HL-60 (cell line): ENCODE measurements at regions not wholly inside any gene's neighbourhood (a gene's known extent, or its start where the extent isn't known, plus 50 kb on each side); places are given as distances from the start of the nearest gene placed in this dataset.

Experiments
- DNase-seq, 2 experiments: peaks; one replicate each; pipeline ENCODE4 v3.0.0-alpha.2; 2010 to 2020; ENCODE audit warnings: low read depth in 1 of 2, low spot score in 1 of 2
- H3K27ac ChIP-seq: fragments of 250-450 bp; sonication (Bioruptor Pico); replicated peaks from 2 replicates; pipeline ENCODE4 v1.5.1; 2020; ENCODE audit warnings: mild to moderate bottlenecking, moderate library complexity
- H3K27me3 ChIP-seq: fragments of 250-450 bp; sonication (Bioruptor Pico); 2 replicates; pipeline ENCODE4 v1.5.1; 2021; ENCODE audit warnings: mild to moderate bottlenecking, moderate library complexity; ENCODE audit not compliant: insufficient read depth, poor library complexity, severe bottlenecking
- H3K4me3 ChIP-seq: replicated peaks from 2 replicates; pipeline ENCODE4 v1.5.1; 2011; ENCODE audit warnings: mild to moderate bottlenecking, control low read depth, low read length; ENCODE audit not compliant: insufficient read depth
- GABPA ChIP-seq: IDR thresholded peaks from 2 replicates; pipeline ENCODE4 v1.6.1; 2012; ENCODE audit warnings: low read depth
- POLR2AphosphoS5 ChIP-seq: IDR thresholded peaks from 2 replicates; pipeline ENCODE4 v1.6.1; 2012; ENCODE audit warnings: low read depth
- REST ChIP-seq: IDR thresholded peaks from 2 replicates; pipeline ENCODE4 v1.6.1; 2012; ENCODE audit warnings: low read depth; ENCODE audit not compliant: insufficient replicate concordance
- SPI1 ChIP-seq: IDR thresholded peaks from 2 replicates; pipeline ENCODE4 v1.6.1; 2012; ENCODE audit warnings: low read depth, mild to moderate bottlenecking, borderline replicate concordance
- TF ChIP-seq, protein P1 (sequence below): IDR thresholded peaks from one replicate; pipeline ENCODE4 v1.5.1; 2011; ENCODE audit warnings: low read length, control low read depth, inconsistent platforms; ENCODE audit not compliant: insufficient read depth

- no peak for DNase-seq
- Histone ChIP-seq H3K4me3 (no peak overlapping the region), H3K27ac (no peak overlapping the region), H3K27me3 (no peaks in the 10 kb centered on the region)
- TF ChIP-seq, protein P1, sequence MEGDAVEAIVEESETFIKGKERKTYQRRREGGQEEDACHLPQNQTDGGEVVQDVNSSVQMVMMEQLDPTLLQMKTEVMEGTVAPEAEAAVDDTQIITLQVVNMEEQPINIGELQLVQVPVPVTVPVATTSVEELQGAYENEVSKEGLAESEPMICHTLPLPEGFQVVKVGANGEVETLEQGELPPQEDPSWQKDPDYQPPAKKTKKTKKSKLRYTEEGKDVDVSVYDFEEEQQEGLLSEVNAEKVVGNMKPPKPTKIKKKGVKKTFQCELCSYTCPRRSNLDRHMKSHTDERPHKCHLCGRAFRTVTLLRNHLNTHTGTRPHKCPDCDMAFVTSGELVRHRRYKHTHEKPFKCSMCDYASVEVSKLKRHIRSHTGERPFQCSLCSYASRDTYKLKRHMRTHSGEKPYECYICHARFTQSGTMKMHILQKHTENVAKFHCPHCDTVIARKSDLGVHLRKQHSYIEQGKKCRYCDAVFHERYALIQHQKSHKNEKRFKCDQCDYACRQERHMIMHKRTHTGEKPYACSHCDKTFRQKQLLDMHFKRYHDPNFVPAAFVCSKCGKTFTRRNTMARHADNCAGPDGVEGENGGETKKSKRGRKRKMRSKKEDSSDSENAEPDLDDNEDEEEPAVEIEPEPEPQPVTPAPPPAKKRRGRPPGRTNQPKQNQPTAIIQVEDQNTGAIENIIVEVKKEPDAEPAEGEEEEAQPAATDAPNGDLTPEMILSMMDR: no peak
- TF ChIP-seq GABPA (no peak), REST (no peak), POLR2AphosphoS5 (no peak), SPI1 (no peak)
Observed at GRCh38 chr2:16081316-16082200, 141.2 kb downstream of the MYCN start.

DNA sequence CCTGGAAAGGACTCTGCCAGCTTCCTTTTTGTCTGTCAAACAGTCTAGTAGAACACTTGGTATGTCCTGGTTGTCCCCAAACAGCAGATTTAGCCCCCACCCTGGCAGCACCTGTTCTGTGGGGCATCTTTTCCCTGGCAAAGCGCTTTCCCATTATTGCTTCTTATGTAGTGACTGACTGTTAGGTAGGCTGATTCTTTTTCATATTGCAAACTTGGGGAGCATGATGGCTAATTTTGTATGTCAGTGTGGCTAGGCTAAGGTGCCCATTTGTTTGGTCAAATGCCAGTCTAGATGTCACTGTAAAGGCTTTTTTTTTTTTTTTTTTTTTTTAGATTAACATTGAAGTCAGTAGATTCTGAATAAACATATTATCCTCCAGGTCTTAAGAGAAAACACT is 140.2 kb downstream of the MYCN start:
- DNase-seq: no peak
- TF ChIP-seq, protein P1: no peak
- TF ChIP-seq REST (no peak), GABPA (no peak), SPI1 (no peak), POLR2AphosphoS5 (no peak)
- no peaks in the 10 kb centered on the region for H3K27me3 ChIP-seq
- H3K27ac ChIP-seq: no peak overlapping the region
- H3K4me3 ChIP-seq: no peak overlapping the region

DNA sequence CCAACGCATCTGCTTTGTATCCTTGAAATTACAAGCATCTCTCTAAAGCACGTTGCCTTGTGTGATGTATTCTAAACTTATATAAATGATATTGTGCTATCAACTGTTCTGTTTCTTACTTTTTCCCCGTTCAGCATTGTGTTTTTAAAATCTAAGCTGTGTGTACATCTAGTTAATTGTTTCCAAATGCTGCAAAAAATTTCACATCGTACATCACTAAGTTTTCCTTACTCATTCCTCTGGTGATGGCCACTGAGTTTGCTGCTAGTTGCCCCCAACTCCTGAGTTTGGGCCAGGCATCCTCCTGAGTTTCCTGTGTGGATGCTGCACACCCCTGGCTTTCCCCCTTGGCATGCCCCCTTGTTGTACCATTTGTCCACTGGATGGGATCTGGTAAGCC is 139.7 kb downstream of the MYCN start:
- Histone ChIP-seq H3K27ac (no peak overlapping the region), H3K4me3 (no peak overlapping the region), H3K27me3 (no peaks in the 10 kb centered on the region)
- TF ChIP-seq, protein P1: no peak
- TF ChIP-seq REST: no peak
- no peak for TF ChIP-seq SPI1
- no peak for TF ChIP-seq GABPA
- no peak for TF ChIP-seq POLR2AphosphoS5
- DNase-seq: no peak
